Brain microvascular endothelial cell (primary cell): ENCODE measurements at regions not wholly inside any gene's neighbourhood (a gene's known extent, or its start where the extent isn't known, plus 50 kb on each side); places are given as distances from the start of the nearest gene placed in this dataset.

Experiments
- DNase-seq: peaks from one replicate; pipeline ENCODE4 v3.0.0-alpha.2; 2020
- H3K27ac ChIP-seq: fragments of 250-450 bp; sonication (Bioruptor Pico); 2 replicates; pipeline ENCODE4 v1.5.1; 2020; ENCODE audit warnings: mild to moderate bottlenecking, moderate library complexity
- H3K27me3 ChIP-seq: fragments of 250-450 bp; sonication (Bioruptor Pico); replicated peaks from 2 replicates; pipeline ENCODE4 v1.5.1; 2020; ENCODE audit warnings: mild to moderate bottlenecking
- H3K36me3 ChIP-seq: fragments of 250-450 bp; sonication (Bioruptor Pico); replicated peaks from 2 replicates; pipeline ENCODE4 v1.5.1; 2020; ENCODE audit warnings: mild to moderate bottlenecking
- H3K4me3 ChIP-seq: 2 replicates; pipeline ENCODE4 v1.5.1; 2011; ENCODE audit warnings: low read depth, mild to moderate bottlenecking, control low read depth, low read length, moderate library complexity
- CTCF ChIP-seq: IDR thresholded peaks from 2 replicates; pipeline ENCODE4 v1.5.1; 2011; ENCODE audit warnings: low read depth, mild to moderate bottlenecking, moderate library complexity, low read length, control low read depth, inconsistent platforms; ENCODE audit errors: missing control alignments
- in situ Hi-C: cut with HindIII; loops from 2 replicates; pipeline ENCODE4 v1.10.0; 2017; ENCODE audit warnings: low sequenced_read_pairs, low pct_ligation_motif_present

GRCh38 chr10:21145751-21146435 is 248.8 kb upstream of the NEBL start:
- Histone ChIP-seq H3K36me3 (no peaks in the 10 kb centered on the region), H3K27me3 (no peaks in the 10 kb centered on the region), H3K4me3 (no peak overlapping the region), H3K27ac (no peak overlapping the region)
- no peak for TF ChIP-seq CTCF
- in situ Hi-C loops: no loop called here
- DNase-seq: no peak

- no peak overlapping the region for H3K27ac ChIP-seq
- H3K4me3 ChIP-seq: no peak overlapping the region
- no peak for TF ChIP-seq CTCF
- H3K27me3 ChIP-seq: no peaks in the 10 kb centered on the region
- DNase-seq: no peak
- no peaks in the 10 kb centered on the region for H3K36me3 ChIP-seq
- in situ Hi-C loops: no loop called here
Observed at GRCh38 chr10:21144047-21144446, 246.9 kb upstream of the NEBL start.

- in situ Hi-C loops: no loop called here
- no peak overlapping the region for H3K4me3 ChIP-seq
- DNase-seq: no peak
Observed at GRCh38 chr10:21141946-21142492, 244.9 kb upstream of the NEBL start.

GRCh38 chr10:21138769-21139340 is 241.7 kb upstream of the NEBL start:
- no peak overlapping the region for H3K27ac ChIP-seq
- in situ Hi-C loops: no loop called here
- no peak overlapping the region for H3K4me3 ChIP-seq
- no peak for DNase-seq
- TF ChIP-seq CTCF: no peak
- H3K36me3 ChIP-seq: no peaks in the 10 kb centered on the region
- no peaks in the 10 kb centered on the region for H3K27me3 ChIP-seq

More at GRCh38 chr10:21141946-21142492, 244.9 kb upstream of the NEBL start:
- no peaks in the 10 kb centered on the region for H3K36me3 ChIP-seq
- TF ChIP-seq CTCF: no peak
- H3K27me3 ChIP-seq: no peaks in the 10 kb centered on the region
- H3K27ac ChIP-seq: no peak overlapping the region

GRCh38 chr10:21135023-21135931 is 238.2 kb upstream of the NEBL start:
- H3K36me3 ChIP-seq: no peaks in the 10 kb centered on the region
- no peak overlapping the region for H3K4me3 ChIP-seq
- in situ Hi-C loops: no loop called here
- TF ChIP-seq CTCF: no peak
- H3K27ac ChIP-seq: no peak overlapping the region
- DNase-seq: no peak
- H3K27me3 ChIP-seq: no peaks in the 10 kb centered on the region
